ENCODE measurements at regions not wholly inside any gene's neighbourhood (a gene's known extent, or its start where the extent isn't known, plus 50 kb on each side); places are given as distances from the start of the nearest gene placed in this dataset.

DNA sequence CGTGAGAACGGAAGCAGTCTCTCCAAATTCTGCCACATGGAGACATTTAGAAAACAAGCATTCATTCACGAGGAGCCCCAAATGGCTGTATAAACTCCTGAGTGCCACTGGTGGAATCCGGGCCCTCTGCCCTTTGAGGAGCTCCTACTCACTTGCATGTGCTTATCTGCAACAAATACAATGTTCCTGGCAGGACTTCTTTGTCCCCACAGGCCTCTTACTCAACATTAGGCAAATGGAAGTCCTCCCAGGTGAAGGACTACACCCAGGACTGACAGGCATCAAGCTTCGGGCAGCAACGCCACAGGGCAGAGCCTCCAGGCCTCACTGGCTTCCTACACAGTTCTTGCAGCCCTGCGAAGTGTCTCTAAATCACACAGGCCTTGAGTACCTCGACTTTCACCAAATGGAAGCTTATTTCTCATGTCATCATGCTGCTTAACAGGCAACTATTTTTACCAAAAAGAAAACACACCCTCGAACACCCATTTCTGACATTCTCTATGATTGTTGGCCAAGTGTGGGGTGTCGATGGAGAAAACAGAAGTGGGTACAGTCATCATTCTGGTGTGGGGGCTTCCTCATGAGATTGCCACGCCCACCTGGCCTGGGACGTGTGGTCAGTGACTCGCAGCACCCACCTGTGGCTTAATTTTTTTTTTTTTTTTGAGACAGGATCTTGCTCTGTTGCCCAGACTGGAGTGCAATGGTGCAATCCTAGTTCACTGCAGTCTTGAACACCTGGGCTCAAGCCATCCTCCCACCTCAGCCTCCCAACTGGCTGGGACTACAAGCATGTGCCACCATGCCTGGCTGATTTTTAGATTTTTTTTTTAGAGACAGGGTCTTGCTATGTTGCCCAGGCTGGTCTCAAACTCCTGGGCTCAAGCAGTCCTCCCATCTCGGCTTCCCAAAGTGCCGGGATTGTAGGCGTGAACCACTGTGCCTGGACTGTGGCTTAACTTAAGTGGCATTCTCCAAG lies 186.8 kb upstream of the GLI2 start:
- DNase-seq (ENCODE audit: low read depth in 2 of 2) = no peak

DNA sequence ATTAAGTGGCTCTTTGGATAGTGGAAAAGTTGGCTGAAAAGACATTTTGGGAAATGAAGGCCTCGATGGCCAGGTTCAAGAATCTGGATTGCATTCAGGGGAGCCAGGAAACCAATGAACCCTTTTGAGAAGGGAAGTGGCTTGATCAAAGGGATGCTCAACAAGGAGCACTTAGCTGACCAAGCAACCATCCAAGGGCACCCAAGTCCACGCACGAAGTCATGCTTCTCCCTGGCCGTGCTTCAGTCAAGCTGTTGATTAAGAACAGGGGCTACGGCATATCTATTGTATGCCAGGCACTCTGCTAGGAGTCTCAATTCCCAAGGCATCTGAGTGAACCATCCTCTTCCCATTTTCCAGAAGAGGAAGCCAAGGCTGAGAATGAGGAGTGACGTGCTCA lies 185.8 kb upstream of the GLI2 start:
- DNase-seq (ENCODE audit: low read depth in 2 of 2) = no peak

DNA sequence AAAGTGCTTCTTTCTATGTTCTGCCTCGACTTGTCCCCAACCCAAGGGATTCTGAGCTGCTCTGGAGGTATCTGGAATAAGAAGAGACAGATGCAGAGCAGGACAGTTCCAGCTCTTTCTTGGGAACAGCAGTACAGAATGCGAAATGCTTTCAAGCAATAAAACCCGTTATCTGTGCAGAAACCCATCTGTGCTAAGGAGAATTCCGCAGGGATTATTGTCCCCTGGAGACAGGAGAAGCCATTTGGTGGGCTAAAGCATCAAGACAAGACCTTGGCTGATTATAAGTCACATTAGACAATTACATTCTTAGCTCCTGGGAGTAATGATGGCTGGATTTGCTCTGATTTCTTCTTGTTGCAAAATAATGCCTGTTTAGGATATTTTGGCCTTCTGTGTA lies 185.4 kb upstream of the GLI2 start:
- no peak for DNase-seq (ENCODE audit: low read depth in 2 of 2)

DNA sequence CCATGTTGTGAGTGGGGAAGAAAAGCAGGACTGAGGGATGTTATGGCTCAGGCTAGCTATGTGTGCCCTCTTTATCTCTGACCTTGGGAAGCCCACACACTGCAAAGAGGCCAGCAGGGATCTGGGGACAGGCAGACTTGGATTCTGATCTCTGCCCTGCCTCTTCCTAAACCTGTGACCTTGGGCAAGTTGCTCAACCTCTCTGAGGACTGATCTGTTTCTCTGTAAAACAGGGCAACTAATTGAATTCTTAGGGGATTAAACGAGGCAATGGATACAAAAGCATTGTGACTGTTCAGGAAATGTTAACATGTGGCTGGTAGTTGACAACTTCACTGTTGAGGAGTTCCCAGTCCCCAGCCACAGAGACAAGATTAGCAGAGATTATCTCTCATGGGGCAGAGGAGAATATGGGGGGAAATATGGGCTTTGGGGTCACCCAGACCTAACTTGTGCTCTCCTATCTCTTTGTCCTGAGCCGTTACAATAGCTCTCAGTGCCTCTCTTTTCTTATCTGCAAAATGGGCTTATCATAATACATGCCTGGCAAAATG lies 184.7 kb upstream of the GLI2 start:
- no peak for DNase-seq (ENCODE audit: low read depth in 2 of 2)

DNA sequence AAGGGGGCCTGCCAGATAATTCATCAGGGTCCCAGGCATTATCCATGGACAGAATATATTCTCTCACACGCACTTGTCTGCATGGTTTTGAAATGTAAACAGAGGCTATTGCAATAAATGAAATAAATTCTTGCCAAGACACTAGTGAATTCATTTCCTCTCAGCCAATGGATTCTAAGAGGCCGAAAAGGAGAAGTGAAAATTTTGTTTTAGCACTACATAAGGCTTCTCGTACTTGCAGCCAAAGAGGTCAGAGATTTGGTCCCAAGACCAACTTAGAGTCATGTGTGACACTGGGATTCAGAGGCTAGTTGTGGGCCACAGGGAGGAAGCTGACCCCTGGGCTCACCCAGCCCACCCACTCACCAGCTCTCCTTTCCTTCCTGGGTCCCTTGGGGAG lies 184.1 kb upstream of the GLI2 start:
- DNase-seq (ENCODE audit: low read depth in 2 of 2) = no peak

DNA sequence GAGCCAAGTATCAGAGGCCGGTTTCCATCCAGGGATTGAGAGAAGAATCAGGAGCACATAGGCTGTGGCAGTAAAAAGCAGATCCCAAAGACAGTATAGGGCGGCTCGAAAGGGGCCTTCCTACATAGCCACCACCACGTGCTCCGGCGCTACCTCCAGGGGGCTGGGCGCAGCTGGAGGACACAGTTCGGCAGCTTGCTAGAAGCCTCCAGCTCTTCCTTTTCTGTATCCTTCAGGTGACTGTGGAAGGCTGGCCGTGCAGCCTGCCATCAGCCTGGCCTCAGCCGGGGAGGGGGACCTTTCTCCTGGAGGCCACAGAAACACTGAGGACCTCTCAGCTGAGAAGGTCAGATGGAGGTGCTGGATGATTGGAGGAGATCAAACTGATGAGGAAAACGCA lies 183.6 kb upstream of the GLI2 start:
- no peak for DNase-seq (ENCODE audit: low read depth in 2 of 2)

DNA sequence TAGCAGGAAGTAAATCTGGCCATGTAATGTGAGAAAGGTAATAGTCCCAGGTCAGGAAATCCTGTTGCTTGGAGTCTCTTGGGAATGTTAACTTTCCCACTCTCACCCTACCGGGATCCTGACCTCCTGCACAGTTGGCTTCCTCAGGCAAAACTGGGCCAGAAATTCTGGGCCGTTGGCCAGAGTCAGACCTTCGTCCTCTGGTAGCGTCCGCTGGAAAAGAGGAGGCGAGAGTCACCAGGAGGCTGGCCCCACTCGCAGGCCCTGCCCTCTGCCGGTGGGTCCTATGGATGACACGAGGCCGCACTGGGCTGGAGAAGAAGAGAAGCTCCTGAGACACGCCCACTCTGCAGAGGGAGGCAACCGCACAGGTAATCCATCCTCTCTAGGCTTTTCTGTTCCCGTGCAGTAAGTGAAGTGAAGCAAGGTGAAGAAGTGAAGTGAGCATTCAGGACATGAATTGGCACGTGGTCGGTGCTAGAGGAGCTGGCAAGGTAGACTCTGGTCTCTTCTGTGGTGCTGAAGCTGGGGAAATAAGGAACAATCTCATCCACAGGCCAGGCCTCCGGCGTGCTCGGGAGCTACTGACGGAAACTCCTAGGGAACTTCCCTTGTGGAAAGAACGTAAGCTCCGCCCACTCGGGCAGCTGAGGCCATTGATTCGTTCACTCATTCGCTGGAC lies 182.7 kb upstream of the GLI2 start:
- DNase-seq (ENCODE audit: low read depth in 2 of 2) = no peak

DNA sequence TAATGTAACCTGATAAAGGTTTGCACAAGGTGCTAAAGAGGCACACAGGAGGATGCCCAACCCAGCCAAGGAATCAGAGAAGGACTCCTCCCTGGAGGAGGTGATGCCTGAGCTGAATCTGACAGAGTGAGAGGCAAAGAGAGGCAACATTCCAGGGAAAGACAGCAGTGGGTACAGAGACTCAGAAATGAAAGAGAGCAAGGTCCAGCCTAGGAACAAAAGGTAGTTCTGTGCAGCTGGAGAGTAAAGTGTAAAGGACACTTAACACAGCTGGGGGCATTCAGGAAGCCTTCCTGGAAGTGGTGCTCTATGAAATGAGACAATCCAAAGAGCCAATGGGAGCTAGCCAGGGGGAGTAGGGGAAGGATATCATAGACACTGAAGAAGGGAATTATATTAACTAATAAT lies 181.0 kb upstream of the GLI2 start:
- DNase-seq (ENCODE audit: low read depth in 2 of 2) = no peak

DNA sequence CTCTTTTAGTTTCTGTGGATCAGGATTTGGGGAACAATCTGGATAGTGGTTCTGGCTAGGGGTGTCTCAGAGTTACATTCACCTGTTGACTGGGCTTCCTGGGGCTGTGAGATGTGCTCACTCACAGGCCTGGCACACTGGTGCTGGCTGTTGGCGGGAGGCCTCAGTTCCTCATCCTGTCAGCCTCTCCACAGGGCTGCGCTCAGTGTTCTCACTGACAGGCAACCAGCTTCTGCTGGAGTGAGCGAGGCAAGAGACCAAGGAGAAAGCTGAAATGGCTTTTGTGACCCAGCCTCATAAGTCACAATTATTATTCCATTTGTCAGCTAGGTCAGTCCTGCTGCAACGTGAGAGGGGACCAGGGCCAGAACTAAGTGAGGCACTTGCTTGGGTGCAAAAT lies 180.6 kb upstream of the GLI2 start:
- no peak for DNase-seq (ENCODE audit: low read depth in 2 of 2)

DNA sequence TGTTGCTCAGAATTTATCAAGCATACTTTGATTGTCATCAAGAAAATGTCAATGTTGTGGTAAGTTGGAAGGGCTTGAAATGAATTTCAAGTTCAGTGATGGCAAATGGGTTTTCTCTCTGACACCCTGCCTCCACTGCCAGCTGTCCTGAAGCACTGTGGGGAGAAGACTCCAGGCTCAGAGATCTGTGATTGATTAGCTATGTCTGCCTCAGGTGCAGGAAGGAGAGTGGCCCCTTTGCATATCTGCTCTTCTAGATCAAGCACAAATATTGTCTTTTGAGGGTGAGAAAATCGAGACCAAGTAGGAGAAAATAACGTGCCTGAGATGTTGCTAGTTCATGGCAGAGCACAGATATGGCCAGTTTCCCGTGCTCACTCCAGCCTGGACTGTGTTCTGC lies 178.8 kb upstream of the GLI2 start:
- no peak for DNase-seq (ENCODE audit: low read depth in 2 of 2)

DNA sequence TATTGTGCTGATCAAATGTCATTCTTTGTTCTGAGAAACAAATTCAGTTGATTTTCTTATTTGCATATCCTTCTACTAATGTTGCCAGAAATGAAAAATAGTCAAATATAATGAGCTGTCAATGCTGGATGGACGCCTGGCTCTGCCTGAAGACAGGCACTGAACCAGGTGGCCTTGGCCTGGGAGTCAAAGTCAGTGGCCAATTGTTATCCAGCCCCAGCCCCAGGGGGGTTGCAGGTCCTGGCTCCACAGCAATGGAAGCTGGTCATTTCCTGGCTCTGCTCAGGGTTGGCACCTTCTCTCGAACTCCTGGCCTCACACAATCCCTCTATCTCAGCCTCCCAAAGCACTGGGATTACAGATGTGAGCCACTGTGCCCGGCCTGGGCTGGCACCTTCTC lies 176.8 kb upstream of the GLI2 start:
- DNase-seq (ENCODE audit: low read depth in 2 of 2) = no peak

DNA sequence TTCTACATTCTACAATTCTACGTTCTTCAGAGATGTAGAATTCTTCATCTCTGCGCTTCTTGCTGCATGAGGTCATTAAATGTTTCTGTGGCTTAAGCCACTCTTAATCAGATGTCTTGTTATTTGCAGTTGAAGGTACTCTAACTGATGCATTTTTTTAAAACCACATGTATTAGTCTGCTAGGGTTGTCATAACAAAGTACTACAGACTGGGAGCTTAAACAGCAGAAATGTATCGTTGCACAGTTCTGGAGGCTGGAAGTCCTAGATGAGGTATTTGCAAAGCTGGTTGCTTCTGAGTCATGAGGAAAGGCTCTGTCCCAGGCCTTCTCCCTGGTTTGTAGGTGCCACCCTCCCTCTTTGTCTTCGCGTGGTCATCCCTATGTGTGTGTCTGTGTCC lies 176.3 kb upstream of the GLI2 start:
- no peak for DNase-seq (ENCODE audit: low read depth in 2 of 2)

DNA sequence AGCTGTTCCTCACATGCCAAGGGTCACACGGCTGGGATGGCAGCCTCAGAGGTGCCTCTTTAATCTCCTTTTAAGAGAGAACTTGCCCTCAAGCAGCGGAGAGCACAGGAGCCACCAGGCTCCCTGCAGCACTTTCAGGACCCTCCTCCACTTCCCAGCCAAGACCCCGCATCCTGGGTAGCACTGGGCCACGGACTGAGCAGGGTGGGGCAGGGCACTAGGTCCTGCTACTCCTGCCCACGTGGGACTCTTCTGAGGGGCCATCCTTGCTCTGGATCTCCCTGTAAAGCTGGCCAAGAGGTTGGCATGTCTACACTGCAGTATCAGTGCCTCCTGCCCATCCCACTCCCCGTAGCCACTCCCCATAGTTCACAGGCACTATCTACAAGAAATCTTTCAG lies 175.3 kb upstream of the GLI2 start:
- DNase-seq (ENCODE audit: low read depth in 2 of 2) = no peak

DNA sequence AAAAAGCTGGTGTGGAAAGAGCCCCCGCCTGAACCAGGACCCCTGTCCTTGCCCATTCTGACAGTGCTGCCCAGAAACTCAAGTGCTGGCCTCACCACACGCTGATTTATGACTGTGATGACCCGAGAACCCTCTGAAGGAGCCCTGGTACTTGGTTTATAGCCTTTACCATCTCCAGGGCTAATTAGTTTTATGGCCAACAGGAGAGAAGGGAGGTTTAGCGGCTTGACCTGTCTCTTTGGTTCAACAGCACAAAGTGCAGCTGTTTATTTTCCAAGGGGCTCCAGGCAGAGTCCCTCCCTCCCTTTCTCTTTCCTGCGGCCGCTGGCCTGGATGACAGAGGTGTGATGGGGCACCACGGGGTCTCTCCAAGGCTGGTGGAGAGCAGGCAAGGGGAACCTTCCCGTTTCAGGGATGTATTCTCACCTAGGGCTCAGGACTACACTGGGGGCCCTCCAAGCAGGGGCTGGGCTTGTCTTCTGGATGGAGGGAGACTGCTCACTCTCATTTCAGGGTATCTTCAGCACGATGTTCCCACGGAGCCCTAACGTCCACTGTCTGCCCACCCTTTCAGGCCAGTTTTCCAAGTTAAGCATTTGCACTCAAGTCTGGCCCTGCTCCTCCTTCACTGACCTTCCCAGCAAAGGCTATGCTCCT lies 174.2 kb upstream of the GLI2 start:
- DNase-seq (ENCODE audit: low read depth in 2 of 2) = no peak

DNA sequence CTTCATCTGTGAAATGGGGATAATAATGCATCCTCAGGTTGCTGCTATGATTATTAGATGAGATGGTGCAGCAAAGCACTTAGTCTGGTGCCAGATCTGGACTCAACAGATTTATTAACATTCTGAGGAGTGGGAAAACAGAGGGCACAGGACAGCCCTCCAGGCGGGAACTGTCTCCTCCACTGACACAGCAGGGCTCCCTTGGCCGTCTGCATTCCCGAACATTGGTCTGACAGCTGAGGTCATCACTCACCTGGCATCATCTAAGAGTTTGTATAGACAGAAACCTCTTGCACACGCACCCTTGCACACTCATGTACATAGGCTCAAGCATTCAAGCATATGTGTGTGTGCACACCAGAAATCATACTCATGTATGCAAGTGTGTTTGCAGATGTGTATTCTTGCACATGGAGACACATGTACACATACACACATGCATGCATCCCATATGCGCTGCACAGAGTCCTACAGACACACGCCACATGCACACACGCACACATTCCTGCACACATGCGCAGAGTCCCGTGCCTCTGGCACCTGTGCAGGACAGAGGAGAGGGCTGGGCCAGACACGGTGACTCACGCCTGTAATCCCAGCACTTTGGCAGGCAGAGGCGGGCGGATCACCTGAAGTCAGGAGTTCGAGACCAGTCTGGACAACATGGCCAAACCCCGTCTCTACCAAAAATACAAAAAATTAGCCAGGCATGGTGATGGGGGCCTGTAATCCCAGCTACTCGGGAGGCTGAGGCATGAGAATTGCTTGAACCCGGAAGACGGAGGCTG lies 173.3 kb upstream of the GLI2 start:
- DNase-seq (ENCODE audit: low read depth in 2 of 2) = no peak

DNA sequence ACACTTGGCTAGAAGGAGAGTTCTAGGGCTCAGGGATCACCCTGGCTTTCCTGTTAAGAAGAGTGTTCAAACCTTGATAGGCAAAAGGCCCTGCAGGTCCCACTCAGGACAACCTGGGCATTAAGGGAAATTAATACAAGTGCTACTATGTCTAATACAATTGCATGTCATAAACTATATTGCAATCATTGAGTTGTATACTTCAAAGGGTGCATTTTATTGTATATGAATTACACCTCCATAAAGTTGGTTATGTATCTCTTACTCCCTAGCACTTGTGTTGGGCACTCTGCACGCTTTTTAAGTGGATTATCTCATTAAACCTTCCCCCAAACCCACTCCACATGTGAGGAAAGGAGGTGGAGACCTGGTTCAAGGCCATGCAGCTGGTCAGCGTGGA lies 172.1 kb upstream of the GLI2 start:
- no peak for DNase-seq (ENCODE audit: low read depth in 2 of 2)

DNA sequence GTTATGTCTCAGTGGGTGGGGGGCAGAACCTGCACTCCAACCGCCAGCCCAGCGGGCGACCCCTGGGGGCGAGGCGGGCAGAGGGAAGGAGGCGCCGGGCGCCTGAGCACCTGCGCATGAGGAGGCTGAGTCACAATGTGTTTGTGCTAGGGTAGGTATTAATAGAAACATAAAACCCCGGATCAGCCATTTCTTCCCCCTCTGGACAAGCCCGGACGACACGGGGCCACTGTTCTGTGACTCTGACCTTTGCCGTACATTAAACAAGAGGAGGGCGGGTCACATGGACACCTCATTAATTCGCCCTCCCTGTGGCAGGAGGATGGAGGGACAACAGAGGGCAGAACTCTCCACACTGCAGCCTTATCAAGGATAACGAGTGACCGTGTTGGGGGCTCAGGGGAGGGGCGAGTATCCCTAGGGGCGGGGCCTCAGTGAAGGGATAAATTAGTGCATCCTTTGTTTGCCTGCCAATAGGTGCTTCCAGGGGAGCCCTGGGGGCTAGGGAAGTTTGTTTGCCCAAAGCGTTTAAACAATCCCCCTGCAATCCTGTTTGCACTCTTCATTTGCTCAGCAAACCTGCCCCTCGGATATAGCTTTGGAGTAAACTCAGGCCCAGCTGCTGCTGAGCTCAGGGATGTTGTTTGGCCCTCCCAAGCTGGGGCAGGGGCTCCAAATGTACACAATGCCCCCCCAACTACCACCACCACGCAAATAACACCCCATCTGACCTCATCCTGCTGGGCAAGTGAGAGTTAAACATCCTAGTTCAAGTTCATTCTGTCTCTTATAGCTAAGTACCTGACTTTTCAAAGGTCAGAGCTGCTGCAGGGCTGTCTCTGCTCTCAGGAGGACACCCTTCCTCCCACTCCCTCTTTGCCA lies 171.2 kb upstream of the GLI2 start:
- DNase-seq (ENCODE audit: low read depth in 2 of 2) = no peak

DNA sequence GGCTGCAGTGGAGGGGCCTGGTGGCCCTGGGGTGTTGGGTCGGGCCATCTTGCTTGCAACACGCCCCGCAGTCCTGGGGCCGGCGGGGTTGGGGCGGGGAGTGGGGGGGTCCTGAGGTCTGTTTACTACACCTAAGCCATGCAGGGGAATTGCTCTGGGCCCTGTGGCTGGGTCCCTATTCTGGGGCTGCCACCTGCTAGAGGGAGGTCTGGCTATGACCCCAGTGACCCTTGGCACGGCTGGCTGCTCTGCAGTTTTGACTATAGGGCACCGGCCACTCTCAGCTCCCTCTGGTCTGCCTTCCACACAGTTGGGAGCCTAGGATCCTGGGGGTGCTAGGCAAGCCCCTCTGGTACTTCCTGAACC lies 170.6 kb upstream of the GLI2 start:
- DNase-seq (ENCODE audit: low read depth in 2 of 2) = no peak

DNA sequence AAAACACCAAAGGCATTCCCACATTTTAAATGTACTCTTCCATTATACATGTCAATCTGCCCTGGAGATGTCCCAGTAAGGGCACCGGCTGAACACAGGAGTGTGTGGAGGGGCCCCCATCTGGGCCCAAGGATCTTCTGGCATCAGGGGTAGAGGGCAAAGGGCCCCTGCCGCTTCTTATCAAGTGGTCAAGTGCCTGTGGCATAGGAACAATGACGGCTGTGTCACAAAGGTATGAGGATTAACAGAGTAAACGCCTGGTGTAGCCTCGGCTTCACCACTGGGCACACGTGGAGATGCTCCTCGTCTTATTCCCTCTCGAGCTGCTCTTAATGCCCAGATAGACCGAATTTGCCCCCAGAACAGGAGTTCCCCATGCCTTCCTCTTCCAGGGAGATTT lies 169.7 kb upstream of the GLI2 start:
- no peak for DNase-seq (ENCODE audit: low read depth in 2 of 2)

DNA sequence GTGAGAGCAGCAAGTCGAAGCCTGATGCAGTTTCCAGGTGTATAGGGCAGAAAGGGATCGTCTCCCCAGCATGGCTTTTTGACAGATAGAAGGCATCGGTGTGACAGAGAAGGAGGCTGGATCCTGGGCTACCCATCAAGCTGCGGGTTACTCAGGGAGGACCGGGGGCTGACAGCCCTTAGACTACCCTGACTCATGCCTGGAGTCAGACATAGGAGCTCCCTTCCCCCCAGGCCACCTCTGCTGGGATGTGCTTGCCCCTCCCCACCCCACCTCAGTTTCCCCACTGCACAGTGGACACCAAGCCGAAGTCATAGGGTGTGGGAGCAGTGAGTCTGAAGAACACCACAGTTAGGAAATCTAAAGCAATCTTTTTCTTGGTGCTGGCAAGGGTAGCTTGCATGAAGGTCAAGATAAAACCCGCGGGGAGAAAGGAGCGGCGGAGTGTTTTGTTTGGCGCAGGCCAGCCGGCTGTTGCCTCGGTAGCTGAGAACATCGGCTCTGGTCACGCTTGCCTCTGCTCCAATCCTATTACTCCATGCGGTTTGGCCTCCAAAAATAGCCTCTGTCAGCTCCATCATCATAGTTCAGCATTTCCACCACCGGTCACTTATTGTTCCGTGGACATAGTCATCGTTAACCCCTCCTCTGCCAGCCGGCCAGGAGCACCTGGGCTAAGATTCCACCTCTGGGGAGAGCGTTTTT lies 169.2 kb upstream of the GLI2 start:
- no peak for DNase-seq (ENCODE audit: low read depth in 2 of 2)
